RPMI7951 (cell line): ENCODE measurements at regions not wholly inside any gene's neighbourhood (a gene's known extent, or its start where the extent isn't known, plus 50 kb on each side); places are given as distances from the start of the nearest gene placed in this dataset.

Experiments
- DNase-seq: peaks from one replicate; pipeline ENCODE4 v3.0.0-alpha.2; 2012; ENCODE audit warnings: low read depth

- DNase-seq, result no peak
Observed at GRCh38 chr3:28088811-28089526, 152.4 kb upstream of the CMC1 start.

GRCh38 chr3:28089527-28089897, 151.9 kb upstream of the CMC1 start:
- DNase-seq, result no peak

- DNase-seq, result no peak
Observed at GRCh38 chr3:28099296-28099695, 142.1 kb upstream of the CMC1 start.

- no peak for DNase-seq
Observed at GRCh38 chr3:28101705-28102104, 139.7 kb upstream of the CMC1 start.

GRCh38 chr3:28103861-28104260, 137.6 kb upstream of the CMC1 start:
- no peak for DNase-seq

- no peak for DNase-seq
Observed at GRCh38 chr3:28104896-28105534, 136.4 kb upstream of the CMC1 start.

- DNase-seq, result no peak
Observed at GRCh38 chr3:28109829-28110228, 131.6 kb upstream of the CMC1 start.

GRCh38 chr3:28110869-28111268, 130.6 kb upstream of the CMC1 start:
- no peak for DNase-seq

- no peak for DNase-seq
Observed at GRCh38 chr3:28114893-28115292, 126.5 kb upstream of the CMC1 start.

- no peak for DNase-seq
Observed at GRCh38 chr3:28115316-28115715, 126.1 kb upstream of the CMC1 start.

- no peak for DNase-seq
Observed at GRCh38 chr3:28117598-28117997, 123.8 kb upstream of the CMC1 start.

GRCh38 chr3:28118087-28118486, 123.3 kb upstream of the CMC1 start:
- no peak for DNase-seq

- DNase-seq, result no peak
Observed at GRCh38 chr3:28122227-28122626, 119.2 kb upstream of the CMC1 start.

- DNase-seq, result no peak
Observed at GRCh38 chr3:28124882-28125281, 116.5 kb upstream of the CMC1 start.

- DNase-seq, result no peak
Observed at GRCh38 chr3:28125342-28125741, 116.1 kb upstream of the CMC1 start.

GRCh38 chr3:28130836-28131235, 110.6 kb upstream of the CMC1 start:
- no peak for DNase-seq

- no peak for DNase-seq
Observed at GRCh38 chr3:28132941-28133340, 108.5 kb upstream of the CMC1 start.

- DNase-seq, result no peak
Observed at GRCh38 chr3:28134198-28134597, 107.2 kb upstream of the CMC1 start.

GRCh38 chr3:28134792-28135375, 106.5 kb upstream of the CMC1 start:
- DNase-seq, result no peak

GRCh38 chr3:28136607-28137216, 104.7 kb upstream of the CMC1 start:
- no peak for DNase-seq

GRCh38 chr3:28138043-28138610, 103.3 kb upstream of the CMC1 start:
- DNase-seq, result no peak

- no peak for DNase-seq
Observed at GRCh38 chr3:28139288-28139687, 102.1 kb upstream of the CMC1 start.
